Glutamatergic neuron (in vitro differentiated cells): ENCODE measurements at regions not wholly inside any gene's neighbourhood (a gene's known extent, or its start where the extent isn't known, plus 50 kb on each side); places are given as distances from the start of the nearest gene placed in this dataset.

ENCODE experiments used
- DNase-seq: peaks from one replicate; pipeline ENCODE4 v3.0.0; 2022
- H3K27ac Mint-ChIP-seq: one replicate; pipeline ENCODE4 v1.8.0; 2020; ENCODE audit warnings: mild to moderate bottlenecking, mixed read lengths, inconsistent platforms; ENCODE audit not compliant: unreplicated experiment
- H3K27me3 Mint-ChIP-seq: one replicate; pipeline ENCODE4 v1.8.0; 2020; ENCODE audit warnings: mild to moderate bottlenecking, moderate library complexity, mixed read lengths, inconsistent platforms; ENCODE audit not compliant: unreplicated experiment
- H3K36me3 Mint-ChIP-seq: one replicate; pipeline ENCODE4 v1.8.0; 2020; ENCODE audit warnings: mild to moderate bottlenecking, mixed read lengths, inconsistent platforms; ENCODE audit not compliant: unreplicated experiment
- H3K4me1 Mint-ChIP-seq: one replicate; pipeline ENCODE4 v1.8.0; 2020; ENCODE audit warnings: mild to moderate bottlenecking, low read depth, mixed read lengths, inconsistent platforms; ENCODE audit not compliant: unreplicated experiment
- H3K4me3 Mint-ChIP-seq: one replicate; pipeline ENCODE4 v1.8.0; 2020; ENCODE audit warnings: mild to moderate bottlenecking, mixed read lengths, inconsistent platforms; ENCODE audit not compliant: unreplicated experiment
- H3K9me3 Mint-ChIP-seq: one replicate; pipeline ENCODE4 v1.8.0; 2020; ENCODE audit warnings: mild to moderate bottlenecking, moderate library complexity, mixed read lengths, inconsistent platforms; ENCODE audit not compliant: unreplicated experiment
- CTCF ChIP-seq: fragments of 200-600 bp; sonication (generic); IDR thresholded peaks from one replicate; pipeline ENCODE4 v1.5.0; 2021; ENCODE audit not compliant: partially characterized antibody, unreplicated experiment

GRCh38 chr9:82254646-82255367, 266.2 kb downstream of the SPATA31D1 start:
- Mint-ChIP-seq H3K4me3 (no peak overlapping the region), H3K9me3 (no peaks in the 10 kb centered on the region), H3K36me3 (no peaks in the 10 kb centered on the region), H3K4me1 (no peaks in the 10 kb centered on the region), H3K27ac (no peak overlapping the region), H3K27me3 (no peaks in the 10 kb centered on the region)
- DNase-seq = no peak
- TF ChIP-seq CTCF = no peak

- TF ChIP-seq CTCF = no peak
- Mint-ChIP-seq H3K4me3 (no peak overlapping the region), H3K27me3 (no peaks in the 10 kb centered on the region), H3K36me3 (no peaks in the 10 kb centered on the region), H3K9me3 (no peaks in the 10 kb centered on the region), H3K4me1 (no peaks in the 10 kb centered on the region), H3K27ac (no peak overlapping the region)
- no peak for DNase-seq
Measured at GRCh38 chr9:82255481-82256176, 267.1 kb downstream of the SPATA31D1 start.

GRCh38 chr9:82260691-82261090, 272.1 kb downstream of the SPATA31D1 start:
- no peak for DNase-seq
- no peaks in the 10 kb centered on the region for H3K9me3 Mint-ChIP-seq
- no peak overlapping the region for H3K4me3 Mint-ChIP-seq
- H3K36me3 Mint-ChIP-seq = no peaks in the 10 kb centered on the region
- no peaks in the 10 kb centered on the region for H3K4me1 Mint-ChIP-seq
- no peak for TF ChIP-seq CTCF
- no peaks in the 10 kb centered on the region for H3K27me3 Mint-ChIP-seq
- H3K27ac Mint-ChIP-seq = no peak overlapping the region

GRCh38 chr9:82263619-82264018, 275.0 kb downstream of the SPATA31D1 start:
- no peak overlapping the region for H3K4me3 Mint-ChIP-seq
- TF ChIP-seq CTCF = no peak
- no peaks in the 10 kb centered on the region for H3K36me3 Mint-ChIP-seq
- no peak for DNase-seq
- H3K27me3 Mint-ChIP-seq = no peaks in the 10 kb centered on the region
- H3K4me1 Mint-ChIP-seq = no peaks in the 10 kb centered on the region
- H3K9me3 Mint-ChIP-seq = no peaks in the 10 kb centered on the region
- no peak overlapping the region for H3K27ac Mint-ChIP-seq

GRCh38 chr9:82271106-82271561, 282.6 kb downstream of the SPATA31D1 start:
- Mint-ChIP-seq H3K36me3 (no peaks in the 10 kb centered on the region), H3K27ac (no peak overlapping the region), H3K9me3 (no peaks in the 10 kb centered on the region), H3K27me3 (no peaks in the 10 kb centered on the region), H3K4me1 (no peaks in the 10 kb centered on the region), H3K4me3 (no peak overlapping the region)
- TF ChIP-seq CTCF = no peak
- no peak for DNase-seq
